Uterus (tissue), 2 donors: ENCODE measurements at regions not wholly inside any gene's neighbourhood (a gene's known extent, or its start where the extent isn't known, plus 50 kb on each side); places are given as distances from the start of the nearest gene placed in this dataset.

Source experiments
- CTCF ChIP-seq, 4 experiments: fragments of 200-600 bp in 2 of 4; fragments of 450-650 bp in 2 of 4; sonication (generic) in 2 of 4; IDR thresholded peaks; one replicate each; pipeline ENCODE4 v1.5.1; 2016 to 2019; ENCODE audit warnings: antibody characterized with exemption in 4 of 4, mild to moderate bottlenecking in 2 of 4, moderate library complexity in 1 of 4
- POLR2A ChIP-seq, 2 donors: fragments of 450-650 bp; IDR thresholded peaks; one replicate each; pipeline ENCODE4 v1.6.1; 2016; ENCODE audit warnings: antibody characterized with exemption in 2 of 2, mild to moderate bottlenecking in 1 of 2, moderate library complexity in 1 of 2

GRCh38 chr5:88519066-88519465 is 250.4 kb upstream of the TMEM161B start:
- TF ChIP-seq CTCF (IDR thresholded peaks at IDR 0.05) (no peak), POLR2A (IDR thresholded peaks at IDR 0.05) (no peak)
